ENCODE measurements at regions not wholly inside any gene's neighbourhood (a gene's known extent, or its start where the extent isn't known, plus 50 kb on each side); places are given as distances from the start of the nearest gene placed in this dataset.

- no peaks in the 10 kb centered on the region for H4K20me1 ChIP-seq (ENCODE audit: control insufficient read depth, extremely low read depth, insufficient read depth, low read length)
- no peak overlapping the region for H3K4me2 ChIP-seq (ENCODE audit: control insufficient read depth, extremely low read depth, insufficient read depth, low read depth, low read length)
- DNase-seq (ENCODE audit: low read depth, low spot score), result no peak
- no peak overlapping the region for H3K4me3 ChIP-seq (ENCODE audit: control insufficient read depth in 2 of 3, extremely low read depth in 1 of 3, insufficient read depth in 2 of 3, low read depth in 1 of 3, low read length in 3 of 3)
- no peak for FAIRE-seq
- TF ChIP-seq EZH2 (IDR thresholded peaks at IDR 0.05; ENCODE audit: low read length) (no peak), CTCF (optimal IDR thresholded peaks at IDR 0.05 in 1 of 3, IDR thresholded peaks at IDR 0.05 in 1 of 3, conservative IDR thresholded peaks at IDR 0.05 in 1 of 3; ENCODE audit: extremely low read depth in 1 of 3, insufficient read depth in 2 of 3, low read length in 3 of 3) (no peak)
- no peaks in the 10 kb centered on the region for H3K27me3 ChIP-seq (ENCODE audit: control insufficient read depth, extremely low read depth, insufficient read depth, low read length)
- H3K4me1 ChIP-seq (ENCODE audit: control insufficient read depth, extremely low read depth, insufficient read depth, low read length), result no peaks in the 10 kb centered on the region
- no peak overlapping the region for H2AFZ ChIP-seq (ENCODE audit: control insufficient read depth, low read length)
- dilution Hi-C loops (cut with MboI; ENCODE audit: extremely low pct_ligation_motif_present, low sequenced_read_pairs), result no loop called here
- no peak overlapping the region for H3K9ac ChIP-seq (ENCODE audit: control insufficient read depth, extremely low read depth, insufficient read depth, low read length)
- H3K9me1 ChIP-seq (ENCODE audit: control insufficient read depth, extremely low read depth, insufficient read depth, low read length), result no peaks in the 10 kb centered on the region
- H3K79me2 ChIP-seq (ENCODE audit: control insufficient read depth, insufficient read depth, low read length), result no peaks in the 10 kb centered on the region
- no peak overlapping the region for H3K27ac ChIP-seq (ENCODE audit: control insufficient read depth, insufficient read depth, low read length)
- no peaks in the 10 kb centered on the region for H3K36me3 ChIP-seq (ENCODE audit: control insufficient read depth in 2 of 2, extremely low read depth in 1 of 2, insufficient read depth in 2 of 2, low read length in 2 of 2)
- no peaks in the 10 kb centered on the region for H3K9me3 ChIP-seq (ENCODE audit: control insufficient read depth, low read depth, low read length)
These were observed 466.1 kb upstream of the GRID2 start for GRCh38 chr4:91837608-91838029.

- TF ChIP-seq CTCF (optimal IDR thresholded peaks at IDR 0.05 in 1 of 3, IDR thresholded peaks at IDR 0.05 in 1 of 3, conservative IDR thresholded peaks at IDR 0.05 in 1 of 3; ENCODE audit: extremely low read depth in 1 of 3, insufficient read depth in 2 of 3, low read length in 3 of 3) (no peak), EZH2 (IDR thresholded peaks at IDR 0.05; ENCODE audit: low read length) (no peak)
- Histone ChIP-seq H3K36me3 (ENCODE audit: control insufficient read depth in 2 of 2, extremely low read depth in 1 of 2, insufficient read depth in 2 of 2, low read length in 2 of 2) (no peaks in the 10 kb centered on the region), H3K27ac (ENCODE audit: control insufficient read depth, insufficient read depth, low read length) (no peak overlapping the region), H3K4me2 (ENCODE audit: control insufficient read depth, extremely low read depth, insufficient read depth, low read depth, low read length) (no peak overlapping the region), H3K9ac (ENCODE audit: control insufficient read depth, extremely low read depth, insufficient read depth, low read length) (no peak overlapping the region), H3K27me3 (ENCODE audit: control insufficient read depth, extremely low read depth, insufficient read depth, low read length) (no peaks in the 10 kb centered on the region), H2AFZ (ENCODE audit: control insufficient read depth, low read length) (no peak overlapping the region), H3K9me1 (ENCODE audit: control insufficient read depth, extremely low read depth, insufficient read depth, low read length) (no peaks in the 10 kb centered on the region), H3K79me2 (ENCODE audit: control insufficient read depth, insufficient read depth, low read length) (no peaks in the 10 kb centered on the region), H3K9me3 (ENCODE audit: control insufficient read depth, low read depth, low read length) (no peaks in the 10 kb centered on the region), H3K4me3 (ENCODE audit: control insufficient read depth in 2 of 3, extremely low read depth in 1 of 3, insufficient read depth in 2 of 3, low read depth in 1 of 3, low read length in 3 of 3) (no peak overlapping the region), H3K4me1 (ENCODE audit: control insufficient read depth, extremely low read depth, insufficient read depth, low read length) (no peaks in the 10 kb centered on the region), H4K20me1 (ENCODE audit: control insufficient read depth, extremely low read depth, insufficient read depth, low read length) (no peaks in the 10 kb centered on the region)
- dilution Hi-C loops (cut with MboI; ENCODE audit: extremely low pct_ligation_motif_present, low sequenced_read_pairs), result no loop called here
- DNase-seq (ENCODE audit: low read depth, low spot score) (no peak), FAIRE-seq (no peak)
These were observed 465.4 kb upstream of the GRID2 start for GRCh38 chr4:91838181-91838861.
